GM12878 (cell line): ENCODE measurements at regions not wholly inside any gene's neighbourhood (a gene's known extent, or its start where the extent isn't known, plus 50 kb on each side); places are given as distances from the start of the nearest gene placed in this dataset.

Source experiments
- ATAC-seq: fragments of 200-7000 bp; cut with Tn5 transposase; 3 replicates; pipeline ENCODE4 v1.9.1; 2020; ENCODE audit warnings: mild to moderate bottlenecking, moderate library complexity
- BruUV-seq: library from RNA; stranded (reverse); fragments of 400-500 nt; replicated peaks from 2 replicates; lab custom pipeline; 2021; lab: Mats Ljungman, UMichigan
- CTCF ChIA-PET: fragments of 300-600 bp; sonication (Branson Sonifier 250); formaldehyde crosslinking; extraction: SDS; loops from one replicate; lab custom pipeline; 2021; ENCODE audit warnings: inconsistent platforms; lab: Yijun Ruan, JAX
- POLR2A ChIA-PET: fragments of 350-600 bp; formaldehyde crosslinking; extraction: SDS; loops from one replicate; lab custom pipeline; 2021; ENCODE audit warnings: inconsistent platforms; lab: Charles Lee
- RAD21 ChIA-PET: fragments of 300-600 bp; sonication (Branson Sonifier 250); formaldehyde crosslinking; loops from one replicate; lab custom pipeline; 2023; ENCODE audit warnings: antibody characterized with exemption; ENCODE audit not compliant: unreplicated experiment; lab: Charles Lee
- SMC1A ChIA-PET: fragments of 300-600 bp; sonication (Branson Sonifier 250); formaldehyde crosslinking; loops from one replicate; lab custom pipeline; 2023; ENCODE audit not compliant: unreplicated experiment, uncharacterized antibody; lab: Charles Lee
- DNase-seq: peaks from one replicate; pipeline ENCODE4 v3.0.0-alpha.2; 2011; ENCODE audit warnings: low read depth, low spot score
- FAIRE-seq: peaks from 3 replicates; lab custom pipeline; 2011; peaks lifted over from hg19 to GRCh38; lab: Jason Lieb, UNC
- H2AFZ ChIP-seq: 2 replicates; pipeline ENCODE4 v1.6.0; 2011; ENCODE audit warnings: low read depth, low read length, control low read depth; ENCODE audit not compliant: control insufficient read depth
- H3K27ac ChIP-seq: 2 replicates; pipeline ENCODE4 v1.5.1; 2011; ENCODE audit warnings: control low read depth; ENCODE audit not compliant: control insufficient read depth, insufficient read depth
- H3K27me3 ChIP-seq, 2 experiments: replicated peaks in 1 of 2; 2 replicates each; pipeline versions ENCODE4 v1.6.0 to v1.6.1; 2011; ENCODE audit warnings: low read length in 1 of 2; ENCODE audit not compliant: control insufficient read depth in 2 of 2, insufficient read depth in 2 of 2
- H3K36me3 ChIP-seq, 2 experiments: 2 replicates each; pipeline ENCODE4 v1.5.1; 2011; ENCODE audit warnings: low read length in 1 of 2; ENCODE audit not compliant: control insufficient read depth in 2 of 2, insufficient read depth in 2 of 2
- H3K4me1 ChIP-seq: 2 replicates; pipeline ENCODE4 v1.6.1; 2011; ENCODE audit warnings: mild to moderate bottlenecking, low read length, moderate library complexity, mixed read lengths; ENCODE audit not compliant: control insufficient read depth, insufficient read depth
- H3K4me2 ChIP-seq: 2 replicates; pipeline ENCODE4 v1.6.0; 2011; ENCODE audit warnings: control low read depth; ENCODE audit not compliant: control insufficient read depth, insufficient read depth
- H3K4me3 ChIP-seq: fragments of 200-600 bp; sonication (generic); 2 replicates; pipeline ENCODE4 v1.5.1; 2016
- H3K79me2 ChIP-seq: 2 replicates; pipeline ENCODE4 v1.6.0; 2011; ENCODE audit warnings: low read length; ENCODE audit not compliant: control insufficient read depth, insufficient read depth
- H3K9ac ChIP-seq: 2 replicates; pipeline ENCODE4 v1.8.0; 2011; ENCODE audit warnings: low read length, control low read depth, mixed read lengths; ENCODE audit not compliant: control insufficient read depth, insufficient read depth
- H3K9me3 ChIP-seq: replicated peaks from 3 replicates; pipeline ENCODE4 v1.5.1; 2011; ENCODE audit warnings: mild to moderate bottlenecking, low read length; ENCODE audit not compliant: control insufficient read depth, insufficient read depth
- H4K20me1 ChIP-seq: 2 replicates; pipeline ENCODE4 v1.6.0; 2011; ENCODE audit not compliant: control insufficient read depth, insufficient read depth
- BACH1 ChIP-seq: fragments of 450-650 bp; IDR thresholded peaks from 2 replicates; pipeline ENCODE4 v1.6.1; 2017; ENCODE audit warnings: mild to moderate bottlenecking, borderline replicate concordance
- FOXM1 ChIP-seq: IDR thresholded peaks from 2 replicates; pipeline ENCODE4 v1.6.1; 2012; ENCODE audit warnings: low read depth, mild to moderate bottlenecking, inconsistent platforms, low read length, moderate library complexity
- GATAD2B ChIP-seq: fragments of 450-650 bp; conservative IDR thresholded peaks from 2 replicates; pipeline ENCODE4 v1.6.1; 2017; ENCODE audit warnings: low read depth, mild to moderate bottlenecking, moderate library complexity
- HSF1 ChIP-seq: fragments of 150-350 bp; IDR thresholded peaks from 2 replicates; pipeline ENCODE4 v1.6.1; 2014; ENCODE audit warnings: mild to moderate bottlenecking, low read depth, low read length
- MAX ChIP-seq: IDR thresholded peaks from 2 replicates; pipeline ENCODE4 v1.6.1; 2012; ENCODE audit warnings: low read depth, low read length, improper control_type of control experiment
- POU2F2 ChIP-seq: IDR thresholded peaks from 3 replicates; pipeline ENCODE4 v1.6.1; 2011; ENCODE audit warnings: low read depth, mild to moderate bottlenecking, low read length, borderline replicate concordance
- RUNX3 ChIP-seq: IDR thresholded peaks from 2 replicates; pipeline ENCODE4 v1.6.1; 2012; ENCODE audit warnings: low read length, inconsistent platforms
- ZBED1 ChIP-seq: IDR thresholded peaks from 2 replicates; pipeline ENCODE4 v1.6.1; 2016; ENCODE audit warnings: borderline replicate concordance
- ZBTB11 ChIP-seq: fragments of 450-650 bp; formaldehyde crosslinking; IDR thresholded peaks from 2 replicates; pipeline ENCODE4 v1.5.0; 2022; ENCODE audit warnings: mild to moderate bottlenecking, missing genetic modification characterization
- ZBTB4 ChIP-seq: fragments of 450-650 bp; formaldehyde crosslinking; IDR thresholded peaks from 2 replicates; pipeline ENCODE4 v1.4.0; 2022; ENCODE audit warnings: mild to moderate bottlenecking, moderate library complexity
- ZNF274 ChIP-seq: IDR thresholded peaks from one replicate; pipeline ENCODE4 v1.8.0; 2011; ENCODE audit not compliant: insufficient read length, insufficient read depth
- WGBS: methylation state at CpG from one replicate; pipeline ENCODE4 v1.1.6; 2016; ENCODE audit warnings: low lambda C conversion rate; ENCODE audit not compliant: insufficient replicate concordance, insufficient coverage; ENCODE audit errors: missing lambda C conversion rate; 5-methylcytosine and 5-hydroxymethylcytosine counted together
- in situ Hi-C: fragments of 300-500 bp; cut with MboI; formaldehyde crosslinking; loops from 9 replicates; pipeline ENCODE4 v1.14.3; 2018; ENCODE audit warnings: mixed read lengths
- intact Hi-C: fragments of 100-400 bp; cut with micrococcal nuclease; formaldehyde crosslinking; loops from one replicate; pipeline ENCODE4 v1.14.2; 2022; ENCODE audit not compliant: unreplicated experiment
- TF ChIP-seq, protein P1 (sequence below): IDR thresholded peaks from 2 replicates; pipeline ENCODE4 v1.6.1; 2011; ENCODE audit warnings: mild to moderate bottlenecking, low read depth, low read length, moderate library complexity; ENCODE audit not compliant: insufficient replicate concordance

DNA sequence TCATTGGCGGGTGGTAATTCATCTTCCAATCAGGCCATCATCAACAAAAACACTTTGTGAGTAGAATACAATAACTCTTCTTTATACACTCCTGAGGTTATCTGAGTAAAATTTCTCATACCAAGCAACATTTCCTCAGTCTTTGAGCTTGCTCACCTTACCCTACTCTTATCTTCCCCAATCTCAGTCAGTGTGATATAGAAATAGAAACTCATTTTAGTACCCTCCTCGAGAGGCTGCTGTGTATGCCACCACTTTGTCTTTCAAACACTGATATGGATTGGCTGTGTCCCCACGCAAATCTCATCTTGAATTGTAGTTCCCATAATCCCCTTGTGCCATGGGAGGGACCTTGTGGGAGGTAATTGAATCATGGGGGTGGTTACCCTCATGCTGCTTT lies 209.7 kb downstream of the RBM26 start:
- TF ChIP-seq BACH1 (no peak), HSF1 (no peak), FOXM1 (no peak), ZBTB4 (CRISPR knock-in tag) (no peak), MAX (no peak), ZNF274 (no peak), RUNX3 (no peak), ZBTB11 (no peak), POU2F2 (no peak), GATAD2B (no peak), ZBED1 (no peak)
- TF ChIP-seq, protein P1, sequence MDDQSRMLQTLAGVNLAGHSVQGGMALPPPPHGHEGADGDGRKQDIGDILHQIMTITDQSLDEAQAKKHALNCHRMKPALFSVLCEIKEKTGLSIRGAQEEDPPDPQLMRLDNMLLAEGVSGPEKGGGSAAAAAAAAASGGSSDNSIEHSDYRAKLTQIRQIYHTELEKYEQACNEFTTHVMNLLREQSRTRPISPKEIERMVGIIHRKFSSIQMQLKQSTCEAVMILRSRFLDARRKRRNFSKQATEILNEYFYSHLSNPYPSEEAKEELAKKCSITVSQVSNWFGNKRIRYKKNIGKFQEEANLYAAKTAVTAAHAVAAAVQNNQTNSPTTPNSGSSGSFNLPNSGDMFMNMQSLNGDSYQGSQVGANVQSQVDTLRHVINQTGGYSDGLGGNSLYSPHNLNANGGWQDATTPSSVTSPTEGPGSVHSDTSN, result no peak
- Histone ChIP-seq H2AFZ (no peak overlapping the region), H3K4me3 (no peak overlapping the region), H3K79me2 (no peaks in the 10 kb centered on the region), H3K36me3 (no peaks in the 10 kb centered on the region), H3K27me3 (no peaks in the 10 kb centered on the region), H3K9ac (no peak overlapping the region), H3K4me1 (peaks cover 33% of the 10 kb centered on the region), H3K9me3 (peaks cover 6% of the 10 kb centered on the region; the same call in 2 of the 3 replicates), H3K4me2 (no peak overlapping the region), H3K27ac (no peak overlapping the region), H4K20me1 (no peaks in the 10 kb centered on the region)
- no TSS peak for BruUV-seq
- intact Hi-C loops, result no loop called here
- RAD21 ChIA-PET, result interaction anchor here (1.0 to 1.6 kb wide), 2 partner anchors 31 to 202 kb away, joined by 3 read pairs; no protein-coding TSS in a partner anchor
- FAIRE-seq (no peak), DNase-seq (no peak), ATAC-seq (no peak)
- CTCF ChIA-PET, result interaction anchor here (0.7 to 1.2 kb wide), 3 partner anchors 10 to 410 kb away, joined by 3 read pairs; no protein-coding TSS in a partner anchor
- SMC1A ChIA-PET, result interaction anchor here (0.8 to 3.2 kb wide), 9 partner anchors 11 to 900 kb away, joined by 3 to 10 read pairs (median 3); no protein-coding TSS in a partner anchor
- in situ Hi-C loops, result no loop called here
- 96% methylated on average over 3 of the region's 3 CpGs for WGBS
- POLR2A ChIA-PET, result interaction anchor here (0.8 kb wide), 1 partner anchor 13 kb away, joined by 3 read pairs; no protein-coding TSS in a partner anchor
